ENCODE measurements at regions not wholly inside any gene's neighbourhood (a gene's known extent, or its start where the extent isn't known, plus 50 kb on each side); places are given as distances from the start of the nearest gene placed in this dataset.

- no peak overlapping the region for H3K23ac ChIP-seq (ENCODE audit: low read depth, low read length, poor library complexity)
- no CpG with 5 or more reads among the region's 4 CpGs for WGBS, 2 donors (ENCODE audit: extremely low coverage in 2 of 2, insufficient read length in 2 of 2, insufficient replicate concordance in 1 of 2)
- no peaks in the 10 kb centered on the region for H3K27me3 ChIP-seq (ENCODE audit: control insufficient read depth in 3 of 3, insufficient read depth in 3 of 3, low read depth in 1 of 3, low read length in 3 of 3)
- no peak overlapping the region for H2BK5ac ChIP-seq (ENCODE audit: low read length)
- no peak overlapping the region for H3K4me2 ChIP-seq (ENCODE audit: insufficient read depth, low read length, poor library complexity, severe bottlenecking)
- no peak overlapping the region for H2BK15ac ChIP-seq (ENCODE audit: low read length)
- no peak overlapping the region for H3K4ac ChIP-seq (ENCODE audit: low read length)
- no peaks in the 10 kb centered on the region for H3K36me3 ChIP-seq (replicated peaks in 1 of 2; ENCODE audit: control insufficient read depth in 2 of 2, insufficient read depth in 2 of 2, low read length in 2 of 2)
- no peak overlapping the region for H4K91ac ChIP-seq (ENCODE audit: low read depth, low read length, poor library complexity)
- H2BK12ac ChIP-seq (ENCODE audit: low read length), result no peak overlapping the region
- no peak overlapping the region for H3K27ac ChIP-seq (replicated peaks; ENCODE audit: low read length)
- no peak overlapping the region for H3K4me3 ChIP-seq (ENCODE audit: low read length in 2 of 2)
- no peak overlapping the region for H3K18ac ChIP-seq (ENCODE audit: low read length)
- H3K4me1 ChIP-seq (ENCODE audit: control insufficient read depth in 2 of 2, insufficient read depth in 1 of 2, low read depth in 1 of 2, low read length in 2 of 2), result peaks cover 3 to 4% of the 10 kb centered on the region in 2 donors
- no peak overlapping the region for H3K14ac ChIP-seq (ENCODE audit: low read length)
- no peaks in the 10 kb centered on the region for H3K79me1 ChIP-seq (ENCODE audit: low read depth, low read length)
- no peak overlapping the region for H3K9ac ChIP-seq (ENCODE audit: low read depth, low read length, poor library complexity)
- no peak overlapping the region for H2AK5ac ChIP-seq (ENCODE audit: low read depth, low read length)
- DNase-seq (ENCODE audit: low spot score), result no peak
- H2AFZ ChIP-seq (ENCODE audit: low read length), result no peak overlapping the region
- no peaks in the 10 kb centered on the region for H3K9me3 ChIP-seq (replicated peaks in 1 of 2; ENCODE audit: control insufficient read depth in 2 of 2, insufficient read depth in 1 of 2, low read depth in 1 of 2, low read length in 2 of 2)
- H2BK120ac ChIP-seq (ENCODE audit: low read depth, low read length), result no peak overlapping the region
- H4K8ac ChIP-seq (ENCODE audit: low read depth, low read length), result no peak overlapping the region
These were observed 1459.3 kb downstream of the UQCRFS1 start for GRCh38 chr19:27753622-27754021.

DNA sequence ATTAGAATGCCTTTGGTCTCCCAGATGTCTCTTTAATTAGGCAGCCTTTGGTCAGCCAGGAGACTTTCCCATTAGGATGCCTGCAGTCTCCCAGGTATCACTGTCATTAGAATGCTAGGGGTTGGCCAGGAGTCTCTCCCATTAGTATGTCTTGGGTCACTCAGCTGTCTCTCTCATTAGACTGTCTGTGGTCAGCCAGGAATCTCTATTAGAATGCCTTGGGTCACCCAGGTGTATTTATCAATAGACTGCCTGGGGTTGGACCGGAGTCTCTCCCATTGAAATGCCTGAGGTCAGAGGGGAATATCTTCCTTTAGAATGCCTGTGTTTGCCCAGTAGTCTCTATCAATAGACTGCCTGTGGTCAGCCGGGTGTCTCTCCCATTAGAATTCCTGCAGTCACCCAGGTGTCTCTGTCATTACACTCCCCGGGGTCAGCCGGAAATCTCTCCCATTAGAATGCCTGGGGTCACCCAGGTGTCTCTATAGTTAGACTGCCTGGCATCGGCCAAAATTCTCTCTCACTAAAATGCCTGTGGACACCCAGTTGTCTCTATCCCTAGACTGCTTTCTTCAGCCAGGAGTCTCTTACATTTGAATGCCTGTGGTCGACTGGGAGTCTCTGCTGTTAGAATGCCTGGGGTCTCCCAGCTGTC lies 1460.3 kb downstream of the UQCRFS1 start:
- no peak overlapping the region for H2BK15ac ChIP-seq (ENCODE audit: low read length)
- H4K91ac ChIP-seq (ENCODE audit: low read depth, low read length, poor library complexity), result no peak overlapping the region
- no peak overlapping the region for H3K14ac ChIP-seq (ENCODE audit: low read length)
- H3K18ac ChIP-seq (ENCODE audit: low read length), result no peak overlapping the region
- H3K27me3 ChIP-seq (ENCODE audit: control insufficient read depth in 3 of 3, insufficient read depth in 3 of 3, low read depth in 1 of 3, low read length in 3 of 3), result no peaks in the 10 kb centered on the region
- H3K9ac ChIP-seq (ENCODE audit: low read depth, low read length, poor library complexity), result no peak overlapping the region
- H3K4me2 ChIP-seq (ENCODE audit: insufficient read depth, low read length, poor library complexity, severe bottlenecking), result no peak overlapping the region
- no peak overlapping the region for H2AK5ac ChIP-seq (ENCODE audit: low read depth, low read length)
- no peak overlapping the region for H3K4ac ChIP-seq (ENCODE audit: low read length)
- no peaks in the 10 kb centered on the region for H3K79me1 ChIP-seq (ENCODE audit: low read depth, low read length)
- no peaks in the 10 kb centered on the region for H3K36me3 ChIP-seq (replicated peaks in 1 of 2; ENCODE audit: control insufficient read depth in 2 of 2, insufficient read depth in 2 of 2, low read length in 2 of 2)
- H2BK12ac ChIP-seq (ENCODE audit: low read length), result no peak overlapping the region
- no peak overlapping the region for H2BK120ac ChIP-seq (ENCODE audit: low read depth, low read length)
- H3K23ac ChIP-seq (ENCODE audit: low read depth, low read length, poor library complexity), result no peak overlapping the region
- no peak overlapping the region for H3K27ac ChIP-seq (replicated peaks; ENCODE audit: low read length)
- no peak overlapping the region for H2AFZ ChIP-seq (ENCODE audit: low read length)
- no peak overlapping the region for H2BK5ac ChIP-seq (ENCODE audit: low read length)
- H4K8ac ChIP-seq (ENCODE audit: low read depth, low read length), result no peak overlapping the region
- peaks cover 3 to 4% of the 10 kb centered on the region in 2 donors for H3K4me1 ChIP-seq (ENCODE audit: control insufficient read depth in 2 of 2, insufficient read depth in 1 of 2, low read depth in 1 of 2, low read length in 2 of 2)
- WGBS, 2 donors (ENCODE audit: extremely low coverage in 2 of 2, insufficient read length in 2 of 2, insufficient replicate concordance in 1 of 2), result no CpG with 5 or more reads among the region's 6 CpGs
- no peaks in the 10 kb centered on the region for H3K9me3 ChIP-seq (replicated peaks in 1 of 2; ENCODE audit: control insufficient read depth in 2 of 2, insufficient read depth in 1 of 2, low read depth in 1 of 2, low read length in 2 of 2)
- DNase-seq (ENCODE audit: low spot score), result no peak
- no peak overlapping the region for H3K4me3 ChIP-seq (ENCODE audit: low read length in 2 of 2)

DNA sequence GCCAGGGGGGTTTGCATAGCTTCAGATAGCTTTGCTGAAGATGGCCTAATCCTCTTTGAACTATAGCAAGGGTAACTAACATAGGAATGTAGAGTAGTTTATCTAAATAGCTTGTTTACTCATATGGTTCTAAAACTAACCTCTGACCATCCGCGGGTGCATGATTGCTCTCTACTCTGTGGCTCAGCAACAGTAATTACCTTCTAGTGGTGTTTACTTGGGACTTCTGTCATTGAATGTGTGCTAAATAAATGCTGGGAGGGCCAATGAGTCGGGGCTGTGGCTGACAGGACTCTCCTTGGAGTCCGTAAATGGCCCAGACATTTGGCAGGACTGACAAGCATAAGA lies 1461.9 kb downstream of the UQCRFS1 start:
- H2BK12ac ChIP-seq (ENCODE audit: low read length), result no peak overlapping the region
- no peak overlapping the region for H3K9ac ChIP-seq (ENCODE audit: low read depth, low read length, poor library complexity)
- no CpG with 5 or more reads among the region's 4 CpGs for WGBS, 2 donors (ENCODE audit: extremely low coverage in 2 of 2, insufficient read length in 2 of 2, insufficient replicate concordance in 1 of 2)
- H3K4me1 ChIP-seq (ENCODE audit: control insufficient read depth in 2 of 2, insufficient read depth in 1 of 2, low read depth in 1 of 2, low read length in 2 of 2), result peaks cover 4 to 5% of the 10 kb centered on the region in 2 donors
- no peak overlapping the region for H2BK5ac ChIP-seq (ENCODE audit: low read length)
- H3K9me3 ChIP-seq (replicated peaks in 1 of 2; ENCODE audit: control insufficient read depth in 2 of 2, insufficient read depth in 1 of 2, low read depth in 1 of 2, low read length in 2 of 2), result no peaks in the 10 kb centered on the region
- H3K27me3 ChIP-seq (ENCODE audit: control insufficient read depth in 3 of 3, insufficient read depth in 3 of 3, low read depth in 1 of 3, low read length in 3 of 3), result no peaks in the 10 kb centered on the region
- no peak overlapping the region for H3K4me2 ChIP-seq (ENCODE audit: insufficient read depth, low read length, poor library complexity, severe bottlenecking)
- no peak overlapping the region for H2AK5ac ChIP-seq (ENCODE audit: low read depth, low read length)
- no peak for DNase-seq (ENCODE audit: low spot score)
- H3K79me1 ChIP-seq (ENCODE audit: low read depth, low read length), result no peaks in the 10 kb centered on the region
- no peak overlapping the region for H4K8ac ChIP-seq (ENCODE audit: low read depth, low read length)
- H3K4me3 ChIP-seq (ENCODE audit: low read length in 2 of 2), result no peak overlapping the region
- H3K36me3 ChIP-seq (replicated peaks in 1 of 2; ENCODE audit: control insufficient read depth in 2 of 2, insufficient read depth in 2 of 2, low read length in 2 of 2), result no peaks in the 10 kb centered on the region
- H3K23ac ChIP-seq (ENCODE audit: low read depth, low read length, poor library complexity), result no peak overlapping the region
- H3K4ac ChIP-seq (ENCODE audit: low read length), result no peak overlapping the region
- no peak overlapping the region for H3K18ac ChIP-seq (ENCODE audit: low read length)
- no peak overlapping the region for H3K14ac ChIP-seq (ENCODE audit: low read length)
- no peak overlapping the region for H2BK120ac ChIP-seq (ENCODE audit: low read depth, low read length)
- no peak overlapping the region for H2AFZ ChIP-seq (ENCODE audit: low read length)
- H2BK15ac ChIP-seq (ENCODE audit: low read length), result no peak overlapping the region
- H4K91ac ChIP-seq (ENCODE audit: low read depth, low read length, poor library complexity), result no peak overlapping the region
- no peak overlapping the region for H3K27ac ChIP-seq (replicated peaks; ENCODE audit: low read length)

DNA sequence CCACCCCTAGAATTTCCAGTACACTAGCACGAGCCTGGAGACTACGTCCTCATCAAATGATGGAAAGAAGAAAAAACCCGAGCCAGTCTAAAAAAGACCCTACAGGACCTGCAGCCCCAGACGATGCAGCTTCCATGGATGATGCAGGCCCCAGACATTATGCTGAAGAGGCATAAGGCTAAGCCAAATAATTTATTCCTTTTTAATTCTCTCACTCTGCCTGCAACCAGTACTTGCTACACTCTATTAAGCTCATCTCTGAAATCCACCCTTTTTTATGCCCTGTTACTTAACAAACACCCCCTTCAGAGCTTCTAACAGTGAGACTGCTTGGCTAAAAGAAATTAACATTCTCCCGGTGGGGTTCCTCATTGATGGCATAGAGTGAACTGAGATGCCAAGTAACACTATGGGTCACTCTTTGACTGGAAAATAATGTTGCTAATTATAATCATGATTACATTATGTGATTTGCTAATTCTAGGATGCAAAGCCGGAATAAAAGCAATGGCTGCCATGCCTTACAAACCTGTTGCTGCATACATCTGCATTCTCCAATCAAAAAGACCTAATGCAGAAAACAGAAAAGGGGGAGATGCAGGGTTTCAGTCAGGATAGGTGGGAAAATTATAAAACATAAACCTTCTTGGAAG lies 1462.4 kb downstream of the UQCRFS1 start:
- H2BK120ac ChIP-seq (ENCODE audit: low read depth, low read length), result no peak overlapping the region
- H3K23ac ChIP-seq (ENCODE audit: low read depth, low read length, poor library complexity), result no peak overlapping the region
- no peak overlapping the region for H4K8ac ChIP-seq (ENCODE audit: low read depth, low read length)
- no peak overlapping the region for H3K27ac ChIP-seq (replicated peaks; ENCODE audit: low read length)
- no peak overlapping the region for H2AFZ ChIP-seq (ENCODE audit: low read length)
- H3K9me3 ChIP-seq (replicated peaks in 1 of 2; ENCODE audit: control insufficient read depth in 2 of 2, insufficient read depth in 1 of 2, low read depth in 1 of 2, low read length in 2 of 2), result no peaks in the 10 kb centered on the region
- no peaks in the 10 kb centered on the region for H3K36me3 ChIP-seq (replicated peaks in 1 of 2; ENCODE audit: control insufficient read depth in 2 of 2, insufficient read depth in 2 of 2, low read length in 2 of 2)
- no peak overlapping the region for H2AK5ac ChIP-seq (ENCODE audit: low read depth, low read length)
- no peak overlapping the region for H3K4me2 ChIP-seq (ENCODE audit: insufficient read depth, low read length, poor library complexity, severe bottlenecking)
- no peak overlapping the region for H3K4me3 ChIP-seq (ENCODE audit: low read length in 2 of 2)
- H3K14ac ChIP-seq (ENCODE audit: low read length), result no peak overlapping the region
- H3K27me3 ChIP-seq (ENCODE audit: control insufficient read depth in 3 of 3, insufficient read depth in 3 of 3, low read depth in 1 of 3, low read length in 3 of 3), result no peaks in the 10 kb centered on the region
- no peak overlapping the region for H2BK12ac ChIP-seq (ENCODE audit: low read length)
- no CpG with 5 or more reads among the region's 6 CpGs for WGBS, 2 donors (ENCODE audit: extremely low coverage in 2 of 2, insufficient read length in 2 of 2, insufficient replicate concordance in 1 of 2)
- no peak overlapping the region for H2BK15ac ChIP-seq (ENCODE audit: low read length)
- H3K4ac ChIP-seq (ENCODE audit: low read length), result no peak overlapping the region
- no peak overlapping the region for H3K18ac ChIP-seq (ENCODE audit: low read length)
- no peak for DNase-seq (ENCODE audit: low spot score)
- H3K4me1 ChIP-seq (ENCODE audit: control insufficient read depth in 2 of 2, insufficient read depth in 1 of 2, low read depth in 1 of 2, low read length in 2 of 2), result peaks cover 4 to 5% of the 10 kb centered on the region in 2 donors
- H2BK5ac ChIP-seq (ENCODE audit: low read length), result no peak overlapping the region
- H4K91ac ChIP-seq (ENCODE audit: low read depth, low read length, poor library complexity), result no peak overlapping the region
- H3K79me1 ChIP-seq (ENCODE audit: low read depth, low read length), result no peaks in the 10 kb centered on the region
- no peak overlapping the region for H3K9ac ChIP-seq (ENCODE audit: low read depth, low read length, poor library complexity)

Measured in neuronal stem cell (in vitro differentiated cells).